Activated CD8-positive, alpha-beta T cell treated with anti-CD3 and anti-CD28 coated beads for 36 hours (primary cell): ENCODE measurements at regions not wholly inside any gene's neighbourhood (a gene's known extent, or its start where the extent isn't known, plus 50 kb on each side); places are given as distances from the start of the nearest gene placed in this dataset.
A peak's percentile ranks its signal among the peaks of the same experiment; 100 is the strongest.

ENCODE experiments used
- ATAC-seq: fragments of 200-7000 bp; cut with Tn5 transposase; one replicate; pipeline ENCODE4 v1.10.0; 2021; ENCODE audit warnings: mild to moderate bottlenecking, moderate library complexity
- CTCF ChIA-PET: fragments of 350-600 bp; sonication (Branson Sonifier 250); formaldehyde crosslinking; loops from one replicate; lab custom pipeline; 2021; ENCODE audit warnings: antibody characterized with exemption; lab: Charles Lee
- POLR2A ChIA-PET: fragments of 350-600 bp; sonication (Branson Sonifier 250); formaldehyde crosslinking; loops from one replicate; lab custom pipeline; 2021; ENCODE audit warnings: antibody characterized with exemption; lab: Charles Lee
- DNase-seq: peaks from one replicate; pipeline ENCODE4 v3.0.0-alpha.2; 2020
- H3K27ac Mint-ChIP-seq: one replicate; pipeline ENCODE4 v1.8.0; 2021; ENCODE audit warnings: mild to moderate bottlenecking, mixed read lengths
- H3K27me3 Mint-ChIP-seq: one replicate; pipeline ENCODE4 v1.8.0; 2021; ENCODE audit warnings: mixed read lengths
- H3K36me3 Mint-ChIP-seq: one replicate; pipeline ENCODE4 v1.8.0; 2021; ENCODE audit warnings: low read depth, mixed read lengths
- H3K4me1 Mint-ChIP-seq: one replicate; pipeline ENCODE4 v1.8.0; 2021; ENCODE audit warnings: low read depth, mixed read lengths
- H3K4me3 Mint-ChIP-seq: one replicate; pipeline ENCODE4 v1.8.0; 2021; ENCODE audit warnings: mild to moderate bottlenecking, moderate library complexity, mixed read lengths
- H3K9me3 Mint-ChIP-seq: one replicate; pipeline ENCODE4 v1.8.0; 2021; ENCODE audit warnings: mixed read lengths
- intact Hi-C: fragments of 100-400 bp; cut with micrococcal nuclease; formaldehyde crosslinking; loops from one replicate; pipeline ENCODE4 v1.10.0; 2022
- TF ChIP-seq, protein P1 (sequence below): fragments of 200-600 bp; IDR thresholded peaks from one replicate; pipeline ENCODE4 v1.8.0; 2022; ENCODE audit warnings: antibody characterized with exemption, mild to moderate bottlenecking

DNA sequence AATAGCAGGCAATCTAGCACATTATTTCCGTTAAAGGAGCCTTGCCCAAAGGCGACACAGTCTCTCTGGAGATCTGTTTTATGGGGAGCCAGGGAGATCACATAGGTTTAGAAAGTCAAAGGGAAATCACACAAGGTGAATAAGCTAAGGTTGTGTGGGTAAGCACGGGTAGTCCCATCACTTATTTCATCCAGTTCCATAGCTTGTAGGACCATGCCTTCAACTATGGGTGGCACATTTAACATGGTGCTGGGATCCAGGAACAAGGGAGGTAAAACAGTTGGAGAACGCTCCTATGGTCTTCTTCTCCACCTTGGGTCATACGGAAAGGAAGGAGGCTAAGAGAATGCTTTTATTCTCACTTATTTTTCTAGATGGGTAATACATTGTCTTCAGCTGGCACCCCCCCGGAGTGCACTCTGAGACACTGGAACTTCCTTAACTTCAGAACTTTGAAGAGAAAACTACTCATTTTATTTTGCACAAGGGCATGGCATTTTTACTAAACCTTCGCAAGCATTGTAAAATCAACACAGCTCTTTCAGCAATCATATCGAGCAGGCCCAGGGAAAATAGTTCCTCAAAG, 435.4 kb downstream of the KIF20B start:
- ATAC-seq (no peak), DNase-seq (peak; percentile 26)
- H3K27me3 Mint-ChIP-seq = no peaks in the 10 kb centered on the region
- CTCF ChIA-PET = interaction anchor here (0.7 kb wide), 1 partner anchor 78 kb away, joined by 3 read pairs; no protein-coding TSS in a partner anchor
- POLR2A ChIA-PET = no interaction called here
- H3K27ac Mint-ChIP-seq = no peak overlapping the region
- H3K4me1 Mint-ChIP-seq = no peaks in the 10 kb centered on the region
- peaks cover 28% of the 10 kb centered on the region for H3K9me3 Mint-ChIP-seq
- H3K36me3 Mint-ChIP-seq = peaks cover 5% of the 10 kb centered on the region
- H3K4me3 Mint-ChIP-seq = no peak overlapping the region
- TF ChIP-seq, protein P1, sequence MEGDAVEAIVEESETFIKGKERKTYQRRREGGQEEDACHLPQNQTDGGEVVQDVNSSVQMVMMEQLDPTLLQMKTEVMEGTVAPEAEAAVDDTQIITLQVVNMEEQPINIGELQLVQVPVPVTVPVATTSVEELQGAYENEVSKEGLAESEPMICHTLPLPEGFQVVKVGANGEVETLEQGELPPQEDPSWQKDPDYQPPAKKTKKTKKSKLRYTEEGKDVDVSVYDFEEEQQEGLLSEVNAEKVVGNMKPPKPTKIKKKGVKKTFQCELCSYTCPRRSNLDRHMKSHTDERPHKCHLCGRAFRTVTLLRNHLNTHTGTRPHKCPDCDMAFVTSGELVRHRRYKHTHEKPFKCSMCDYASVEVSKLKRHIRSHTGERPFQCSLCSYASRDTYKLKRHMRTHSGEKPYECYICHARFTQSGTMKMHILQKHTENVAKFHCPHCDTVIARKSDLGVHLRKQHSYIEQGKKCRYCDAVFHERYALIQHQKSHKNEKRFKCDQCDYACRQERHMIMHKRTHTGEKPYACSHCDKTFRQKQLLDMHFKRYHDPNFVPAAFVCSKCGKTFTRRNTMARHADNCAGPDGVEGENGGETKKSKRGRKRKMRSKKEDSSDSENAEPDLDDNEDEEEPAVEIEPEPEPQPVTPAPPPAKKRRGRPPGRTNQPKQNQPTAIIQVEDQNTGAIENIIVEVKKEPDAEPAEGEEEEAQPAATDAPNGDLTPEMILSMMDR = no peak
- intact Hi-C loops = loop anchor here (5.0 kb wide), 1 partner anchor 180 kb away; no protein-coding TSS in a partner anchor

DNA sequence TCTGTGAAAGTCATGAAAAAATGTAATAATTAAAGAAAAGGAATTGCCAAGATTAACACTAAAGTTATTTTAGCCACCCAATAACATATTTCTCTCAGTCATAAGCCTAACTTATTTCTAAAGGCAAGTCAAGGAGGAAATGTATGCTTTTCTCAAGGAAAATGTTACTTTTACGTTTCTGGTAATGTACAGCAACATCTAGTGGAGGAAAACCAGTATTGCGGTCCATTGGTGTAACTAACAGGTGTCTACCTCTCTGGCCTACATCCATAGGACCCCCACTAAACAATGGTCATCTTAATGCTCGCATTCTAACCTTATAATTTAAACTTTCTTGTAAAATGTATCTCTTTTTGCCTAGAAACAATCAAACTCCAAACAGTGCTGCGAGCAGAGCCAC, 437.5 kb downstream of the KIF20B start:
- peaks cover 30% of the 10 kb centered on the region for H3K9me3 Mint-ChIP-seq
- intact Hi-C loops = loop anchor here (2.0 to 5.0 kb wide), 2 partner anchors 182 to 344 kb away; no protein-coding TSS in a partner anchor
- DNase-seq (no peak), ATAC-seq (no peak)
- ChIA-PET POLR2A (no interaction called here), CTCF (interaction anchor here (1.1 kb wide), 1 partner anchor 341 kb away, joined by 3 read pairs; no protein-coding TSS in a partner anchor)
- H3K36me3 Mint-ChIP-seq = peaks cover 5% of the 10 kb centered on the region
- TF ChIP-seq, protein P1 = peak; percentile 62
- H3K27me3 Mint-ChIP-seq = no peaks in the 10 kb centered on the region
- H3K4me1 Mint-ChIP-seq = no peaks in the 10 kb centered on the region
- H3K27ac Mint-ChIP-seq = no peak overlapping the region
- no peak overlapping the region for H3K4me3 Mint-ChIP-seq

- no peak overlapping the region for H3K27ac Mint-ChIP-seq
- peaks cover 16% of the 10 kb centered on the region for H3K9me3 Mint-ChIP-seq
- no peaks in the 10 kb centered on the region for H3K36me3 Mint-ChIP-seq
- ChIA-PET CTCF (no interaction called here), POLR2A (no interaction called here)
- TF ChIP-seq, protein P1 = no peak
- H3K4me3 Mint-ChIP-seq = no peak overlapping the region
- ATAC-seq (no peak), DNase-seq (no peak)
- H3K27me3 Mint-ChIP-seq = no peaks in the 10 kb centered on the region
- intact Hi-C loops = no loop called here
- H3K4me1 Mint-ChIP-seq = no peaks in the 10 kb centered on the region
Measured at GRCh38 chr10:90141791-90142190, 440.4 kb downstream of the KIF20B start.

GRCh38 chr10:90143937-90144336, 442.5 kb downstream of the KIF20B start:
- ATAC-seq (no peak), DNase-seq (no peak)
- Mint-ChIP-seq H3K27ac (no peak overlapping the region), H3K4me1 (no peaks in the 10 kb centered on the region), H3K9me3 (peaks cover 4% of the 10 kb centered on the region), H3K36me3 (no peaks in the 10 kb centered on the region), H3K4me3 (no peak overlapping the region), H3K27me3 (no peaks in the 10 kb centered on the region)
- ChIA-PET CTCF (no interaction called here), POLR2A (no interaction called here)
- TF ChIP-seq, protein P1 = no peak
- intact Hi-C loops = no loop called here

DNA sequence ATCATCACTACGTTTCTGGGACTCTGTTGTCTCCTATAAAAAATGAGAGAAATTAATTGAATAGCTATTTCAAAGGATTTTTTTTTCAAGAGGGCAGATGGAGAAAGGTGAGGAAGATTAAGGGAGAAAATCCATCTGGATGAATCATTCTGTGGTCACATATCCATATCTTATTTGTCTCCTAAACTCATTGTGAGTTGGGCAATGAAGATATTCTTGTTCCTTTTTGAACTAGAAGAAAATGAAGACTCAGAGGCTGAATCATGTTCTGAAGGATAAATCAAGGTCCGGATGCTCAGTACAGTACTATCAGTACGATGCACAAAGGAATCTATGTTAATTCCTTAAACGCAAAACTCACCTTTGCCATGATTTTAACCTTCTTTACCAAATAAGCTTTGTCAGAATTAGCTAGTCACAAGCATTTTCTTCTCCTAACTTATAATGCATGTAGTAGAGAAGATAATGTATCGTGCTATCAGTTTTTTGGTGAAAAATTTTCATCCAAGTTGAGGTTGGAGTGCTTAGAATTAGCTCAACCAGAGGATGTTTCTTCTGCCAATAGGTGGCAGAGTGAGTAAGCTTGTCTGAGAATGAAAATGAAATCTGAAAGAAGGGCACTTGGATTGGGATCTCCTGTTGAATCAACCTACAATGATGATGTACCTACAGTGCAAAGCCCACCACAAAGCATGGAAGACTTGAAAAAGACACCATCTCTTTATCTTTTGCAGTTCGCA, 446.9 kb downstream of the KIF20B start:
- no peak for ATAC-seq
- H3K36me3 Mint-ChIP-seq = no peaks in the 10 kb centered on the region
- intact Hi-C loops = no loop called here
- H3K4me3 Mint-ChIP-seq = no peak overlapping the region
- TF ChIP-seq, protein P1 = peak; percentile 26
- no peak for DNase-seq
- CTCF ChIA-PET = interaction anchor here (0.8 to 1.1 kb wide), 2 partner anchors 8 to 23 kb away, joined by 3 to 4 read pairs; no protein-coding TSS in a partner anchor
- H3K9me3 Mint-ChIP-seq = no peaks in the 10 kb centered on the region
- no peak overlapping the region for H3K27ac Mint-ChIP-seq
- POLR2A ChIA-PET = no interaction called here
- H3K4me1 Mint-ChIP-seq = no peaks in the 10 kb centered on the region
- peaks cover 1% of the 10 kb centered on the region for H3K27me3 Mint-ChIP-seq
